ENCODE measurements at regions not wholly inside any gene's neighbourhood (a gene's known extent, or its start where the extent isn't known, plus 50 kb on each side); places are given as distances from the start of the nearest gene placed in this dataset.
"Not testable (repeated sequence)": the region's sequence is repeated elsewhere in the genome, so short reads cannot be mapped to it uniquely, and the experiment has no call there.

GRCh38 chr12:19998961-19999804 lies 369.2 kb upstream of the PDE3A start:
- Mint-ChIP-seq H3K27me3 (no peaks in the 10 kb centered on the region), H3K9me3 (peaks cover 1% of the 10 kb centered on the region), H3K4me1 (no peaks in the 10 kb centered on the region), H3K36me3 (no peaks in the 10 kb centered on the region), H3K4me3 (no peak overlapping the region), H3K27ac (no peak overlapping the region)
- no peak for DNase-seq
- CTCF ChIA-PET: no interaction called here

DNA sequence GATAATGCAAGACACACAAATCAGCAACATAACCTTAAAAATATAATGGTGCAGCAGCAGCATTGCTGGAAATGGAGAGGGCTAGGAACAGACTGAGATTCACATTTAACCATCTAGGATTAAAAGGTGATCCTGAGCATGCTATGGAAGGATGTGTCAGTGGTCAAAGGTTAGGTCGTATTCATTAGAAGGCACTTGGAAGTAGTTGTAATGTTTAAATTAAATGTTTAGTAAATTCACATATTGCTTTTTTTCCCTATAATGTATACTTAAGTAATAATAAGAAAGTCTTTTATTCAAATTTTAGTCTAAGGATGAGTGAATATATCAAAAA lies 368.6 kb upstream of the PDE3A start:
- peaks cover 1% of the 10 kb centered on the region for H3K9me3 Mint-ChIP-seq
- H3K4me3 Mint-ChIP-seq: no peak overlapping the region
- no peaks in the 10 kb centered on the region for H3K4me1 Mint-ChIP-seq
- no peaks in the 10 kb centered on the region for H3K27me3 Mint-ChIP-seq
- no peaks in the 10 kb centered on the region for H3K36me3 Mint-ChIP-seq
- DNase-seq: no peak
- no peak overlapping the region for H3K27ac Mint-ChIP-seq
- CTCF ChIA-PET: no interaction called here

GRCh38 chr12:20000229-20000849 lies 368.0 kb upstream of the PDE3A start:
- CTCF ChIA-PET: no interaction called here
- no peak for DNase-seq
- H3K4me3 Mint-ChIP-seq: no peak overlapping the region
- no peaks in the 10 kb centered on the region for H3K36me3 Mint-ChIP-seq
- no peaks in the 10 kb centered on the region for H3K4me1 Mint-ChIP-seq
- H3K9me3 Mint-ChIP-seq: peaks cover 1% of the 10 kb centered on the region
- H3K27ac Mint-ChIP-seq: no peak overlapping the region
- H3K27me3 Mint-ChIP-seq: no peaks in the 10 kb centered on the region

DNA sequence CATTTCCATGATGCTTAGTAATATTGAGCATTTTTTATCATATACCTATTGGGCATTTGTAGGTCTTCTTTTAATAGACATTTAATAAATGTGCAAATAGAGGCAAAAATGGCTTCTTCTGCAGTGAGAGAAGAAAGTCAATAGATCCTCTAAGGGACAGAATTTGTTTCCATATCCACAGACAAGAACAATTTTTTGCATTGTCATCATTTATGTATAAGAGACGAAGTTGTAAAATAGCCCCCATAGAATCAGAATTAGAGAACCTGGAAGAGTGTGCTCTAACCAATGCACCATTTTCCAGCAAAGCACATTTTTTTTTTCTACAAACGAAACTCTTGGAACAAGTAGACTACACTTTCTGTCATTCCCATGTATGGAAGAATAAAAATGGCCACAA lies 365.1 kb upstream of the PDE3A start:
- Mint-ChIP-seq H3K27ac (no peak overlapping the region), H3K4me3 (no peak overlapping the region), H3K4me1 (no peaks in the 10 kb centered on the region), H3K36me3 (no peaks in the 10 kb centered on the region), H3K9me3 (peaks cover 2% of the 10 kb centered on the region), H3K27me3 (no peaks in the 10 kb centered on the region)
- CTCF ChIA-PET: no interaction called here
- no peak for DNase-seq

DNA sequence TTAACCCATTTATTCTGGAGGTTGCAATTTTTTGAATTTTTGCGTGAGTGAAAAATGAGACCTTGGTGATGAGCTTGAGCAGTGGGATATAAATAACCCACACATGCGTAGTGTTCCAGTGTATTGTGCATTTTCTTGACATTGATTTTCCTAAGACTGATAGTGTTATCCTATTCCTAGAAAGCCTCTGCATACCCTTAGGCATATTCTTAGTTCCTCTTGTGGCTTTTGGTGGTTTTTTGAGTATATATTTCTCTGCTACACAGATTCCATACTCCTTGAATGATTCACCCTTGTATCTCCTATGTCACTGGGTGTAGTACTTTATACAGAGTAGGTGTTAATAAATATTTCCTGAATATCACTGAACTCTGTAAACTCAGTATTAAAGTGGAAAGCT lies 363.4 kb upstream of the PDE3A start:
- H3K4me1 Mint-ChIP-seq: no peaks in the 10 kb centered on the region
- H3K36me3 Mint-ChIP-seq: no peaks in the 10 kb centered on the region
- no peak overlapping the region for H3K27ac Mint-ChIP-seq
- DNase-seq: no peak
- CTCF ChIA-PET: interaction anchor here (0.9 kb wide), 1 partner anchor 266 kb away, joined by 3 read pairs; no protein-coding TSS in a partner anchor
- no peak overlapping the region for H3K4me3 Mint-ChIP-seq
- H3K27me3 Mint-ChIP-seq: no peaks in the 10 kb centered on the region
- H3K9me3 Mint-ChIP-seq: peaks cover 13% of the 10 kb centered on the region

DNA sequence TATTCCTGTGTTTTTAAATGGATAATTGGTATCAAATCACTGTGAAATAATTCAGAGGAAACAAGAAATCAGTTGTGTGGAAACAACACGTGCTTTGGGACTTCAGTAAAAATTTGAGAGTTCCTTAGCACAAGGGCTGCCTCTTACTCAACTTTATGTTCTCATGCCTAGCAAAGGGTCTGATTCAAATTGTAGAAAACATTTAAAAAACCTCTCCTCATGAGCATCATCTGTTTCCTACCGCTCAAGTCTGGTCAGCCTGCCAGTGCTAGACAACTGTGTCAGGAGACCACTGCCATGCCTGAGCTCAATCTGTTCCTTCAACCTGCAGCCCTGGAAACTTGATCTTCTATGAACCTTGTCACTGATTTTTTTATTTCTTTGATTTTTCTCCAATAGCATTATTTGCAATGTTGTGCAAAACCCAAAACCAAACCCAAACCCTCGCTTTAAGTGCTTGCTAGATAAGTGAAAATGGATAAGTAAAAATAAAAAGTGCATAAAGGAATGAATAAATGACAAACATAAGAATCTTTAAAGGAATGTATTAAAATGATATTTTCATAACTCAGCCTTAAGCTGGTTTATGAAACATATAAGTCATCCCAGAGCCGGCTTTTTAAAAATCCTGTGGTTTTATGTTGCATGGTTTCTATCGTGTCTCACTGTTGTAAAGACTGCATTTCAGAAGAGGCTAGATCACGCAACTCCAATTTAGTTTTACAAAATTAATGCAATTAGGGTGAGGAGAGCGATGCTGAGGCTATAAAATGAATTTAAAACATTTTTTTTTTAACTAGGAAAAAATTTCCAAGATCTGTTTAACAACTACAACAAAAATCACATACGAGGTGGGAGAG lies 361.2 kb upstream of the PDE3A start:
- Mint-ChIP-seq H3K36me3 (no peaks in the 10 kb centered on the region), H3K27me3 (no peaks in the 10 kb centered on the region), H3K4me3 (no peak overlapping the region), H3K4me1 (no peaks in the 10 kb centered on the region), H3K27ac (no peak overlapping the region), H3K9me3 (peaks cover 18% of the 10 kb centered on the region)
- CTCF ChIA-PET: no interaction called here
- no peak for DNase-seq

DNA sequence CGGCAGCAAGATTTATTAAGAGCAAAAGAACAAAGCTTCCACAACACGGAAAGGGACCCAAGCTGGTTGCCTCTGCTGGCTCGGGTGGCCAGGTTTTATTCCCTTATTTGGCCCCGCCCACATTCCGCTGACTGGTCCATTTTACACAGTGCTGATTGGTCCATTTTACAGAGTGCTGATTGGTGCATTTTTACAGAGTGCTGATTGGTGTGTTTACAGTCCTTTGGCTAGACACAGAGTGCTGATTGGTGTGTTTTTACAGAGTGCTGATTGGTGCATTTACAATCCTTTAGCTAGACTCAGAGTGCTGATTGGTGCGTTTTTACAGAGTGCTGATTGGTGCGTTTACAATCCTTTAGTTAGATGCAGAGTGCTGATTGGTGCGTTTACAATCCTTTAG lies 358.4 kb upstream of the PDE3A start:
- CTCF ChIA-PET, H3K27ac Mint-ChIP-seq, H3K4me3 Mint-ChIP-seq, H3K4me1 Mint-ChIP-seq, H3K36me3 Mint-ChIP-seq, DNase-seq, H3K27me3 Mint-ChIP-seq: not testable (repeated sequence)
- H3K9me3 Mint-ChIP-seq: peaks cover 19% of the 10 kb centered on the region

DNA sequence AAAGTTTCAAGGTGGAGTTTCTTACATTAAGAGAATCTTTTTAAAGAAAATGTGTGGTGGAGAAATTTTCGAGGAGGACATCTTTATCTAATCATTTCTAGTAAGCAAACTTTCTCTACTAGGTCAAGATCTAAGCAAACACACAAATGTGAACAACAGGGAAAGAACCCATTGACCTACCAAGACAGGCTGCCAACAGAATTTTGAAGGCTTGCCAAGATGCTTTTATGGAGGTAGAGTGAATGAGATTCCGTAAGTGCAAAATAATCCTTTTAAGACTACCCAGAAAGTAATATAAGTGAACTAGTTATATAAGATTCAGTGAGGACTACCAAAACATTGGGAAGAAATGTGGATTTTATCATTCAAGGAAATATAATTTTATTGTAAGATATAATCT lies 357.1 kb upstream of the PDE3A start:
- Mint-ChIP-seq H3K9me3 (peaks cover 19% of the 10 kb centered on the region), H3K4me3 (no peak overlapping the region), H3K36me3 (no peaks in the 10 kb centered on the region), H3K27ac (no peak overlapping the region), H3K27me3 (no peaks in the 10 kb centered on the region), H3K4me1 (no peaks in the 10 kb centered on the region)
- CTCF ChIA-PET: no interaction called here
- no peak for DNase-seq

DNA sequence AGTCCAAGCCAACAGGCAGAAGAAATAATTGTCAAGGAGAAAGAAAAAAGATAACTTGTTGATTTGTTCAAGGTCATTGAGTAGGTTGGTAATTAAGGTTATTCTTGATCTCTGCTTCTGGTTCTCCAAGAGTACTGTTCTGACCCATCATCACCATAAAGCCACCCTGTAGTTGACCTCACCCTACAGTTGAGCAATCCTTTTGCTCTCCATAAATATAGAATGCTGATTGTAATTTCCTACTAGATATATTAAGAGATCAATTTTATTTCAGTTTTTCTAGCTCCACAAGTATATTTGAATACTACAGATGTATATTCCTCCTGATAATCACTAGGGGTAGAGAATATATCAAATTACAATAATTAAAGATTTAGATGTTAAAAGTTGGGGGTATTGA lies 350.5 kb upstream of the PDE3A start:
- H3K9me3 Mint-ChIP-seq: no peaks in the 10 kb centered on the region
- H3K27ac Mint-ChIP-seq: no peak overlapping the region
- no peak overlapping the region for H3K4me3 Mint-ChIP-seq
- H3K36me3 Mint-ChIP-seq: no peaks in the 10 kb centered on the region
- no peaks in the 10 kb centered on the region for H3K27me3 Mint-ChIP-seq
- no peak for DNase-seq
- CTCF ChIA-PET: no interaction called here
- no peaks in the 10 kb centered on the region for H3K4me1 Mint-ChIP-seq

- H3K4me3 Mint-ChIP-seq: no peak overlapping the region
- no peaks in the 10 kb centered on the region for H3K27me3 Mint-ChIP-seq
- H3K36me3 Mint-ChIP-seq: no peaks in the 10 kb centered on the region
- DNase-seq: no peak
- H3K9me3 Mint-ChIP-seq: no peaks in the 10 kb centered on the region
- H3K4me1 Mint-ChIP-seq: no peaks in the 10 kb centered on the region
- H3K27ac Mint-ChIP-seq: no peak overlapping the region
- CTCF ChIA-PET: no interaction called here
Observed at GRCh38 chr12:20018406-20018805, 349.9 kb upstream of the PDE3A start.

DNA sequence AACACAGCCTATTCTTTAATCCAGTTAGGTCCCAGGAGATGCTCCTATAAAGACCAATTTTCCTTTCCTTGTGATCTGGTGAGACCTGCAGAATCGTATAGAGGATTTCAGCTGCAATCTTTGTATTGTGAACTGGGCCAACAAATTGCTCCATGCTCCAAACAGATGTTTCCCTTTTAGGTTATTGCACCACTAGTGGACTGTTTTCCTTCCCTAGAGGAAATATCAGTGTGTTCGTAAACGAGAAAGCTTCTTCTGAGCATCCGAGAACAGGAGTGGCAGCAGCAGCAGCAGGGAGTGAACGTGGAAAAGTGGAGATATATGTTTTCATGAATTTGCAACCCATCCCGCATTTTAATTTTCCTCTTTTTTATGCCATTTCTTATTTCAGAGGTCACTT lies 344.1 kb upstream of the PDE3A start:
- CTCF ChIA-PET: no interaction called here

GRCh38 chr12:20028033-20028432 lies 340.3 kb upstream of the PDE3A start:
- Mint-ChIP-seq H3K9me3 (no peaks in the 10 kb centered on the region), H3K27ac (no peak overlapping the region), H3K4me1 (no peaks in the 10 kb centered on the region), H3K36me3 (no peaks in the 10 kb centered on the region), H3K27me3 (no peaks in the 10 kb centered on the region), H3K4me3 (no peak overlapping the region)
- no peak for DNase-seq
- CTCF ChIA-PET: no interaction called here

More for the DNA sequence above, 344.1 kb upstream of the PDE3A start:
- no peak overlapping the region for H3K4me3 Mint-ChIP-seq
- H3K9me3 Mint-ChIP-seq: no peaks in the 10 kb centered on the region
- no peaks in the 10 kb centered on the region for H3K4me1 Mint-ChIP-seq
- no peaks in the 10 kb centered on the region for H3K36me3 Mint-ChIP-seq
- no peaks in the 10 kb centered on the region for H3K27me3 Mint-ChIP-seq
- DNase-seq: no peak
- no peak overlapping the region for H3K27ac Mint-ChIP-seq

DNA sequence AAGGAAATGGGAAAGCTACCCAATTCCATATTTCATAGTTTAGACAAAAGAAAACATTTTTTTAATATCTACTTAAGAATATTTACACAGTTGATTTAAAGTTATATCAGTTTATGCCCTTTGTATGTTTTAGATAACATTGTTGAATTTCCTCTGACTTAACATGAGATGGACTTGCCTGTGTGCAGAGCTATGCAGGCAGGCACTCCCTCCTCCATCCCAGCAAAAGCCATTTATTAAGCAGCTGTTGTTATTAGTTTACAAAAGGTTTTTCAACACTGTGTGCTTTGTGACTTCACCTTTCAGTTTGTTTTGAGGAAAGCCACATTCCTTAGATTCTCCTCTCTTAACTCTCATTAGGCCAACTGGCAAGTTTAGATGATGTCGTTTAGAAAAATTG lies 337.5 kb upstream of the PDE3A start:
- CTCF ChIA-PET: no interaction called here
- Mint-ChIP-seq H3K4me3 (no peak overlapping the region), H3K27ac (no peak overlapping the region), H3K9me3 (no peaks in the 10 kb centered on the region), H3K4me1 (no peaks in the 10 kb centered on the region), H3K36me3 (no peaks in the 10 kb centered on the region), H3K27me3 (no peaks in the 10 kb centered on the region)
- DNase-seq: no peak

GRCh38 chr12:20039562-20039961 lies 328.8 kb upstream of the PDE3A start:
- Mint-ChIP-seq H3K27ac (no peak overlapping the region), H3K9me3 (peaks cover 2% of the 10 kb centered on the region), H3K27me3 (no peaks in the 10 kb centered on the region), H3K4me3 (no peak overlapping the region), H3K4me1 (no peaks in the 10 kb centered on the region), H3K36me3 (no peaks in the 10 kb centered on the region)
- DNase-seq: no peak
- CTCF ChIA-PET: no interaction called here

DNA sequence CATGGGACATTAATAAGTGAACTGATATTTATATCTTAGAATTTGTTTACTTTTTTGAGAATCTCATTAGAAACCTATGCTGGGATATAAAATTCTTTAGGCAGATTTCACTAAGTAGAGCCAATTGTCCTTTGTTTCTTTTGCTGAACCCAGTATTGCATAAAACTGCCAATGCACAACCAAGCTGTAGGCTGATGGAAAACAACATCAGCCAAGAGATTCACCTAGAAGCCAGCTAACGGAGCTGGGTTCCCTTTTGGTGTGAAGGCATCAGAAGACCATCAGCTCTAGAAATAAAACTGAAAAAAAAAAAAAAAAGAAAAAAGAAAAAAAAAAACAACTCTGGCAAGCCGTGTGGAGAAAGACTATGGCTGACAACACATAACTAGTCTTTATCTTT lies 328.2 kb upstream of the PDE3A start:
- CTCF ChIA-PET: no interaction called here
- no peak overlapping the region for H3K4me3 Mint-ChIP-seq
- H3K27me3 Mint-ChIP-seq: no peaks in the 10 kb centered on the region
- no peak for DNase-seq
- no peak overlapping the region for H3K27ac Mint-ChIP-seq
- no peaks in the 10 kb centered on the region for H3K36me3 Mint-ChIP-seq
- H3K9me3 Mint-ChIP-seq: peaks cover 2% of the 10 kb centered on the region
- no peaks in the 10 kb centered on the region for H3K4me1 Mint-ChIP-seq

Data from activated naive CD4-positive, alpha-beta T cell treated with anti-CD3 and anti-CD28 coated beads, Interleukin-2, amount 10 ng/mL, durations not matched to agents 7 days and 5 days (primary cell).